IPS-18c (cell line): ENCODE measurements at regions not wholly inside any gene's neighbourhood (a gene's known extent, or its start where the extent isn't known, plus 50 kb on each side); places are given as distances from the start of the nearest gene placed in this dataset.
"Not testable (repeated sequence)": the region's sequence is repeated elsewhere in the genome, so short reads cannot be mapped to it uniquely, and the experiment has no call there.

ENCODE experiments used
- H3K4me3 ChIP-seq: 2 replicates; pipeline ENCODE4 v1.7.0; 2013; ENCODE audit warnings: low read depth, mild to moderate bottlenecking, low read length, moderate library complexity; ENCODE audit not compliant: insufficient read depth
- H3K9me3 ChIP-seq: one replicate; pipeline ENCODE4 v1.6.1; 2013; ENCODE audit warnings: mild to moderate bottlenecking, low read length, moderate library complexity; ENCODE audit not compliant: control insufficient read depth, insufficient read depth

DNA sequence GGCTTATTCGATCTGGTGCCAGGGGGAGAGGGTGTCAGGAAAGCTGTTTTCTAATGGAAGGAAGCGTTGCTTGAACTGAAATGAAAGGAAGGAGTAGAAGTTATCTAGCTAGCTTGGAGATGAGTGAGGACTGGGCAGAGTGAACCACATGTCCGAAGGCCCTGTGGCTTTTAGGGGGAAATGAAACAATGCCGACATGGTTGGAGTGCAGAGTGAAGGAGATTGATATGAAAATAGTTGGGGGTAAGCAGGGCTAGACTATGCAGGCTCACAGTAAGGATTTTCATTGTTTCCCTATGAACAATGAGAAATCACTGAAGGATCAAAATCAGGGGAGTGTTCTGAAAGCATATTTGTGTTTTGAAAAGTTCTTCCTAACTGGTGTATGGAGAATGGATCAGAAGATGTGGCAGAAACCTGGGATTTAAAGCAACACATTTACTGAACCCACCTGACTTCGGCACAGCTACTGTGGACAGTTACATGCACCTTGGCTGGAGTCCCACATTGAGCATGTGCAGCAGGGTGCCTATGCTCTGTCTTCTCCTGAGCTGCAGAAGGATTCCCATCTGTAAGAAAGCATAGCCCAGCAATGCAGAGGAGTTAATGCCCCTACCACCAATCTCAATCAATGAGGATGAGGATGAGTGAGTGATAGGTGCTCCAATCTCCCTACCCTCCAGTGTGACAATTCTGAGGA lies 144.4 kb upstream of the TBCA start:
- no peaks in the 10 kb centered on the region for H3K9me3 ChIP-seq
- no peak overlapping the region for H3K4me3 ChIP-seq

DNA sequence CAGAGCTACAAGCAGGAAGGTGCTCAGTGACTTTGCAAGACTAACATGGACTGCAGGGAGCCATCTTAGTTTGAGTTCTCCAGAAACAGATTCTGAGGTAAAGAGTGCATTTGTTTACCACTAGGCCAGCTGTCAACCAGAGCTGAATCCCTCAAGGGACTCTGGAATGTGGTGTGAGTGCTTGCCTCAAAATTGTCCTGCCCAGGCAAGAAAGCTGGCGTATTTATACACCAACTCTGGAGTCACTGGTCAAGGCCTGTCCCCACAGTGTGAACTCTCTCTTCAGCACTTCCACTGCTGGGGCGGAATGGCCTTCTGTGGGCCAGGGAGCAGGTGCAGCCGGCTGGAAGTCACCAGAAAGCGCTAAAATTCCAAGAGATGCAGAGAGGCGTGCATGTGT lies 139.2 kb upstream of the TBCA start:
- no peaks in the 10 kb centered on the region for H3K9me3 ChIP-seq
- H3K4me3 ChIP-seq, result no peak overlapping the region

DNA sequence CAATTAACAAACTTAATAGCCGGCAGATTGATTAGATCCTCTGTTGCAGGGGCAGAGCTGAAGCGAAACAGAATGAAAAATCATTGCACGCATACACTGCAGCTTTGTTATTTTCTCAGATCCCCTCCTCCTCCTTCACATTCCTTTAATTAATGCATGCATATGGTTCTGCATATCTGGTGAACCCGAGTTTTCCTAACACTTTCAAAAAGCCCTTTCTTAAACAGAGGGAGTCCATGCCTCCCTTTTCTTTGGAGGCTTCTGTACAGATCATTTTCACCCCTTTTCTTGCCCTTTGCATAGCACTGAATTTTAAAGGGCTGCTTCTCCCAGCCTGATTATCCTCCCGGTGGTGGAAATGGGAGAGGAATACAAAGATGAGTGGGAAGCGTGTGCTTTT lies 136.6 kb upstream of the TBCA start:
- H3K9me3 ChIP-seq, result no peaks in the 10 kb centered on the region
- H3K4me3 ChIP-seq, result no peak overlapping the region

DNA sequence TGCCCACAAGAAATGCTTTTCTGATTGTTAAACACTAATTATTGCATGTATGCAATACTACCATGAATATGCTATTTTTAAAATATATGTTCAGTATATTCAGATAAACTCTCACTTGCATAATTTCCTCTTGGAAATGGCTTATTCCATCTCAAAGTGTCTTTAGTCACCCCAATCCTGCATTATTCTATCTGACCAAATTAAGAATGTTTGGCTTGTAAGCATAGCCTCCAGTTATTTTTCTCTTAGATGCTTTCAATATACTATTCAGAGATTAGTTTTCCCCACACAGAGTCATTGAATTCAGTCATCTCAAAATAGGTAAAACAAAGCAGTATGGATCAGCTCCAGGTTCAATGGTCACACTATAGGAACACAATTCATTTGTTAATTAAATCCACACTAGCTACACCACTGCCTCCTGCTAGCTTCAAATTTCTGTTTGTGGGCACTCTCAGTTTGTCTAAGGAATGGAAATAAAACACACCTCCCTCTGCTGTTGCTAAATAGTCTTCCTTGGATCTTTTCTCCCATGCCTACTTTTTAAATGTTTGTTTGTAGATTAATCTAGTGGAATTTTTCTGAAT lies 134.6 kb upstream of the TBCA start:
- H3K4me3 ChIP-seq, result no peak overlapping the region

DNA sequence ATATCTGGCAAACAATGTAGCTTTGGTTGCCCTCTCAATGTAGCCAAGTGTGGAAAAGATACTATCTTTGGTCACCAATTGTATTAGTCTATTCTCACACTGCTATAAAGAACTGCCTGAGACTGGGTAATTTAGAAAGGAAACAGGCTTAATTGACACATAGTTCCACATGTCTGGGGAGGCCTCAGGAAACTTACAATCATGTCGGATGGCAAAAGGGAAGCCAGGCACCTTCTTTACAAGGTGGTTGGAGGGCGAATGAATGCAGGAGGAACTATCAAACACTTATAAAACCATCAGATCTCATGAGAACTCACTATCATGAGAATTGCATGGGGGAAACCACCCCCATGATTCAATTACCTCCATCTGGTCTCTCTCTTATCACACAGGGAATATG lies 133.1 kb upstream of the TBCA start:
- Histone ChIP-seq H3K9me3 (no peaks in the 10 kb centered on the region), H3K4me3 (no peak overlapping the region)

More for the DNA sequence above, 134.6 kb upstream of the TBCA start:
- no peaks in the 10 kb centered on the region for H3K9me3 ChIP-seq

DNA sequence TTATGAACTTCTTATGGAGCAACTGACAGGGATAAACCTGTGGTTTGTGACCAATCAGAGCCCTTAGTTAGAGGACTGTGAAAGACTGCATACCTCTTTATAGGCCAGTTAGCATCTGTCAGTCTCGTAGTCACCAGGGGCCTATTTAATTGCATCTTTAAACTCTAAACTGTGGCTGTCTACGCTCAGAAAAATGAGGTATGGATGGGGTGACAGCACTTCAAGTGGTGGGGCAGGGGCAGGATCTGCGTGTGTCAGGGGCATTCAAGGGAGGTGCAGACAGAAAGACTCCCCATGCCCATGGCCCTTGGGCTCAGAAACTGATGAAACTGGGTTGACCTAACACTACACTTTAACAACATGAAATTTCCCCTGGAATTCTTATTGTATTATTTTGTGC lies 132.6 kb upstream of the TBCA start:
- Histone ChIP-seq H3K4me3 (no peak overlapping the region), H3K9me3 (no peaks in the 10 kb centered on the region)

DNA sequence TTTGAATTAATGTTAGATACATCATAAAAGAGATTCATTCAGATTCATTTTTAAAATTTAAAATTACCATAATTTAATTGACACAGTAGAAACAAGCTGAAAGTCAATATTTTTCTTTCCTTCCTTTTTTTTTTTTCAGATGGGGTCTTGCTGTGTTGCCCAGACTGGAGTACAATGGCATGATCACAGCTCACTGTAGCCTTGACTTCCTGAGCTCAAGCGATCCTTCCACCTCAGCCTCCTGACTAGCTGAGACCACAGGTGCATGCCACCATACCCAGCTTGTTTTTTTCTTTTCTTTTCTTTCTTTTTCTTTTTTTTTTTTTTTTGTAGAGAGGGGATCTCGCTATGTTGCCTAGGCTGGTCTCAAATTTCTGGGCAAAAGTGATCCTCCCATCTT lies 131.6 kb upstream of the TBCA start:
- Histone ChIP-seq H3K9me3 (peaks cover 3% of the 10 kb centered on the region), H3K4me3 (no peak overlapping the region)

DNA sequence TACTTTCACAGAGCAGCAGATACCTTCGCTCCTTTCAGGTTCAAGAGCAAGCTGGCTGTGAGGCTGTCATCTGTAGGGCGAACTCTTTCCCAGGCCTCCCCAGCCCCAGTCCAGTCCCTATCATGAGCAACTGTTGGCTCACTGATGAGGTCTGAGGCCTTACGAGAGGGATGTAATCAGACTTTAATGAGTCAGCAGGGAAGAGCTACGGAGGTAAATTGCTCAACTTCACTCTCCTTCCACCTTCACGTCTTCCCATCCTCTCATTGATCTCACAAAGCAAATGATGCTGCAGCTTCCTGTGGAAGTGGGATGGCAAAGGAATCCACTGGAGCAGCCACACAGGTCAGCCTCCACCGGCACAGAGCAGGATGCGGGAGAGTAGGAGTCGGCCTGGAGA lies 130.7 kb upstream of the TBCA start:
- Histone ChIP-seq H3K4me3 (no peak overlapping the region), H3K9me3 (peaks cover 3% of the 10 kb centered on the region)

DNA sequence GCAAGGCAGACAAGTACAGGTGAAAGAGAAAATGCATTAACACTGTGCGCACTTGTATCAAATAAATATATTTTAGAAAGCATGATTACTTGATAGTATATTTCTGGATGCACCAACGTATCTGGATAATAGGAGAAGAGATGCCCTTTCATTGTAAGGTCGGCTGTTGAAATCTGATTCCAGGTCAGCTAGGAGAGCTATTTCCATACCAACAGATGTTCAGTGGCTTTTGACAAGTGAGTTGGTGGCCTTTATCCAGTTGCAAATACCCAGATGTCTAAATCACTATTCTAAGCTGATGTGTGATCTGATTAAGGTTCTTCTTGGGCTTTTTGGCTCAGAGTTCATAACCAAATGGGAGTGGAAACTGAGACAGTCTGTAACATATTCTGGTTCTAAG lies 128.2 kb upstream of the TBCA start:
- peaks cover 3% of the 10 kb centered on the region for H3K9me3 ChIP-seq
- no peak overlapping the region for H3K4me3 ChIP-seq

DNA sequence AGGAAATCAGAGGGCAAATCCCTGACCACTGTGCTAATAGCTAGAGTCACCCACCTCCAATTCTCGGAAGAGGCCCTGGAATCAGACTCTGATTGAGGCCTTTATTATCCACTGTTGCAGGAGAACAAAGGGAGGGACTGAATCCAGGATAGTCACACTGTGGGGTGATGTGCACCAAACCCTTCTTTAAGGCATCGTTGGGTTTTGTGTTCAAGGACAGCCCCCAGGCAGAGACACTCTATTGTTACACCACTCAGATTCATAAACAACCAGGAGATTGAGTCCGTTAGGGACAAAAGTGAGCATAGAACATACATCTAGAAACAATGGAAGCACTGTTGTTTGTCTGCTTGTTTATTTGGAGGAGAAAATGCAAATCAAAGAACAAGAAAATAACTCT lies 124.6 kb upstream of the TBCA start:
- peaks cover 3% of the 10 kb centered on the region for H3K9me3 ChIP-seq
- no peak overlapping the region for H3K4me3 ChIP-seq

DNA sequence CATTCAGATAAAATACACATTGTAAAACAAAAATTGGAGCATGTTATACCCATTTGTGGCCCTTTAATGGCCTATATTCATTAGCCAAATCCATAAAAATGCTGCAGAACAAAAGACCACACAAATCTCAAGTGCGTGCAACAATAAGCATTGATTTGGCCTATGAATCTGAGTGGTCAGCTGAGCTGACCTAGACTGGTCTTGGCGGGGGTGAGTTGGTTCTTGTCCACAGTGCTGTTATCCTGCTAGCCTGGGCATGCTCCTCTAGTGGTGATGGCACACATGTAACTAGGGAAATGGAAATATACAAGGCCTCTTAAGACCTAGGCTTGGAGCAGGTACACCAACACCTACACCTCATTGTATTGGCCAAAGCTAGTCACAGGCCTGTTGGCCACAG lies 122.2 kb upstream of the TBCA start:
- peaks cover 3% of the 10 kb centered on the region for H3K9me3 ChIP-seq
- H3K4me3 ChIP-seq, result no peak overlapping the region

DNA sequence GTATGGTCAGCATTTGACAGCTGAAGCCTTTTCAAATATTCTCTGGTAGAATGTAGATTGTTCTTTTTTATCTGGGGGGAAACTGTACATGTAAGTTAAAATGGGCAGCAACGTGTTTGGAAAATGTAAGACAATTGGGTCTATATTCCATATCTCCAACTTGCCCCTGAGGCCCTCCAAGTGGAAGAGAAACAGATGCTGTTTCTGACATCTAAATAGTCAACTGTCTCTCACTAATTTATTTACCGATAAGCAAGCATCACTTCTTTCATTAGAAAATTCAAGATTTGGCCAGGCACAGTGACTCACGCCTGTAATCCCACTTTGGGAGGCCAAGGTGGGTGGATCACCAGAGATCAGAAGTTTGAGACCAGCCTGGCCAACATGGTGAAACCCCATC lies 120.2 kb upstream of the TBCA start:
- Histone ChIP-seq H3K4me3 (no peak overlapping the region), H3K9me3 (no peaks in the 10 kb centered on the region)

DNA sequence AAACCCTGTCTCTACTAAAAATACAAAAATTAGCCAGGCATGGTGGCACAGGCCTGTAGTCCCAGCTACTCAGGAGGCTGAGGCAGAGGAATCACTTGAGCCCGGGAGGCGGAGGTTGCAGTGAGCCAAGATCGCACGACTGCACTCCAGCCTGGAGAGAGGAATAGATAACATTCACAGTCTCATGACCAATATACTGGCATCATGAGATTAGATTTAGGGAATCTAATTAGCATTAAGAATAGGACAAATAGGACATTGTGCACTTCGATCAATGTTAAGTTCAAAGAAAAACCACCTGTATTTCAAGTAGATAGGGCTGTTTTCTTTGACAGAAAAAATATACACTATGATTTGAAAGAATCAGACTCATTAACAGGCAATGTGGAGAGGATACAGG lies 118.0 kb upstream of the TBCA start:
- H3K4me3 ChIP-seq, result not testable (repeated sequence)

DNA sequence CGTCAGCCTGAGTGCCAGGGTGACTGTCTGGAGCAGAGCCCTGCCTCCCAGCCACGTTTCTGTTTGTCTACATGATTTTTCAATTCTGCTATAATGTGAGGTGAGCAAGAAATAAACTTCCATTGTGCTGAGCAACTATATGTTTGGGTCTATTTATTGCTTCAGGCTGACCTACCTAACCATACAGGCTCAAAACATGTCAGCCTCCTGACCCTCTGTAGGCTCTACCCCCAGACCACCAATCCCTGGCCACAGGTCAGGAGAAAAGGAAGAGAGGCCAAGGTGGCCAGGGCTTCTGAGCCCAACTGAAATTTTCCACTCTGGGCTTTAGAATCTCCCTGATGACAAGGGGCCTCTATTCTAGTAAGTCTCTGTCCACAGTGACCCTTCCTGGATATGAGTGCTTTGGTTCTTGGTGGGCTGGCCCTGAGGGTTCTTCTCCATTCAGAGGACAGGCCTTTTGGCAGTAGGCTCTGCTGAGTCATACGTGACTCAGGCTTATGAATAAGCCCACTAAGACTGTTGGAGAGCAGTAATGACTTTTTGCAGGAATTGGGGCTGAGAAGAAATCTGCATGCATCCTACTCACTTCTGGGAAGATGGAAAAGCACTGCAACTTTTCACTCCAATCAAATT lies 117.2 kb upstream of the TBCA start:
- H3K9me3 ChIP-seq, result no peaks in the 10 kb centered on the region
- no peak overlapping the region for H3K4me3 ChIP-seq

More for the DNA sequence above, 118.0 kb upstream of the TBCA start:
- not testable (repeated sequence) for H3K9me3 ChIP-seq

DNA sequence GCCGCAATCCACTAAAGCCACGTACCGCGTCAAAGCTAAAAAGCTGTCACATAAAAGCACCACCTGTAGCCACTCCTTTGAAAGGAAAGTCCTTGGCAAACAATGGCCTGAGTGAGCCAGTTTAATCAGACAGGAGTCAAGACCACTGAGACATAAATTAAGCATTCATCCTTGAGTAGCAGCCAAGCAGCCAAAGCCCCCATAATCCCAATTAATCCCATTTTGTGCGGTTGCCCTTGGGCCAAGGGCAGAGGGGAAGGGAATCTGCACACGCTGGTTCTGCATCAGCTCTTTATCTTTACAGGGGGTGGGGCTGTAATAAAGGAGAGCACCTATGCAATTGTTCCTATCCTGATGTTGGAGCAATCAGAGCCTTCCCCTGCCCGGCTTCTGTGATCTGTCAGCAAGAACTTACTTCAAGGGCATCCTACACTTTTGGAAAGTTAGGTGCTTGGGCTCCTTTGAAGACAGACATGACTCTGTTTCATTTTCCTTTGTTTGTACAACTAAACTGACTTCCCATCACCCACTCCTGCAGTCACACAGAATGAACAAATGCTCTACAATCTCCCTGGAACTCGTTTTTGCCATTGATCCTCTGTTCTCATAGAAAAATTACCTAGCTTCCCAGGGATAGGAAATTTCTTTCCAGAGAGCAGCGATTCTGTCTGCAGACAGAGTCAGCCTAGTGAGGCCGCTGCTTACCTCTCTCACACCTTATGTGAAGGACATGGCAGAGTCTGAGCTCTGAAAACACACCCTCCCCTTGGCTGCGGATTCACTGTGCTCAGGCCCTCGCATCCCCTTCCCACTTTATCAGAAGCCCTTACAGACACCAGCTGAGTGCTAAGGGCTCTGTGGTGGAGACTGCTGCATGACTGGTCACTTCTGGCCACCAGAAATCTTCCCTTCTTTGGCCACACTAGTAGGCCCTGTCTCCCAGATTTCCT lies 116.2 kb upstream of the TBCA start:
- no peak overlapping the region for H3K4me3 ChIP-seq
- H3K9me3 ChIP-seq, result no peaks in the 10 kb centered on the region

DNA sequence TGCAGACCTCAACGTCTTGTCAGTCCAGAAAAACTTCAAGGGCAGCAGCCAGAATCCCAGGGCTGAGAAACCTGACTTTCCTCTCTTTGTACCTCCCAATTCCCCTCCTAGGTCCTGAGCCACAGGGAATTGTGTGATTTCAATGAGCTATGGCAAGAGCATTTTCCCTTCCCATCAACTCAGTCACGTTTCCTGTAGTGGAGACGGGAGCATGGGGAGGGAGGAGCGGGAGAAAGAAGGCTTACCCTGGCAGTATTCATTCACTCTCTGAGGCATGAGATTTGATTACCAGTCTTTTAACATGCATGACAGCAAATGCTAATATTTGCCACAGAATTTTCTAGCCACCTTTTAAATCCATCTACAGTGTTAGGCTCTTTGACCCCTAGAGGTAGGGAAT lies 109.4 kb upstream of the TBCA start:
- Histone ChIP-seq H3K4me3 (no peak overlapping the region), H3K9me3 (no peaks in the 10 kb centered on the region)

DNA sequence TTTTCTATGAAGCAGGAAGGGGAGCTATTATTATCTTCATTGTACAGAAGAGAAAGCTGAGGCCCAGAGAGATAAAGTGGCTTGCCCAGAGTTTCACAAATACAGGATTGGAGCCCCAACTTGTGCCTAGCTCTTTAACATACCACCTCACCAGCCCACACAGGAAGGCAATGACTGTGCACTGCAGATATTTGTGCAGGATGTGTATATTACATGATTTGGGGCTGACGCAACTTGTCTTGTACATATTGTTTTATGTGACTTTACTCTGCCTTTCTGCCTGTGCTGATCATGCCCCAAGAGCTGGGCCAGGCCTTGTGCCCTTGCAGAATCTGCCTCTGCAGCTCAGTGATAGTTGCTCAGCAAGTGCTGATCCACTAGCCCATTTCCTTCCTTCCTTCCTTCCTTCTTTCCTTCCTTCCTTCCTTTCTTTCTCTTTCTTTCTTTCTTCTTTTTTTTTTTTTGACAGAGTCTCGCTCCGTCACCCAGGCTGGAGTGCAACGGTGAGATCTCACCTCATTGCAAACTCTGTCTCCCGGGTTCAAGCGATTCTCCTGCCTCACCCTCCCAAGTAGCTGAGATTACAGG lies 106.6 kb upstream of the TBCA start:
- H3K4me3 ChIP-seq, result no peak overlapping the region
- no peaks in the 10 kb centered on the region for H3K9me3 ChIP-seq
